Esophagus squamous epithelium (tissue), 5 donors: ENCODE measurements at regions not wholly inside any gene's neighbourhood (a gene's known extent, or its start where the extent isn't known, plus 50 kb on each side); places are given as distances from the start of the nearest gene placed in this dataset.

ENCODE experiments used
- DNase-seq: peaks from one replicate; lab custom pipeline; 2025; lab: John Stamatoyannopoulos, UW
- H3K27ac ChIP-seq, 4 donors: fragments of 200-600 bp; sonication (generic); one replicate each; pipeline ENCODE4 v1.5.1; 2016 to 2019; ENCODE audit warnings: mild to moderate bottlenecking in 1 of 4
- H3K27me3 ChIP-seq, 4 donors: fragments of 200-600 bp; sonication (generic); 1 replicate in 3 of 4; 2 replicates in 1 of 4; pipeline versions ENCODE4 v1.5.1 to v1.6.0; 2017 to 2021; ENCODE audit warnings: antibody characterized with exemption in 1 of 4
- H3K36me3 ChIP-seq, 3 donors: fragments of 200-600 bp; sonication (generic); one replicate each; pipeline ENCODE4 v1.5.1; 2016 to 2019
- H3K4me1 ChIP-seq, 3 donors: fragments of 200-600 bp; sonication (generic); one replicate each; pipeline ENCODE4 v1.5.1; 2017 to 2019
- H3K4me3 ChIP-seq, 4 donors: fragments of 200-600 bp; sonication (generic); 1 replicate in 3 of 4; 2 replicates in 1 of 4; pipeline ENCODE4 v1.5.1; 2016 to 2019; ENCODE audit warnings: mild to moderate bottlenecking in 2 of 4, moderate library complexity in 1 of 4
- H3K9me3 ChIP-seq, 3 donors: fragments of 200-600 bp; sonication (generic); one replicate each; pipeline ENCODE4 v1.5.1; 2016 to 2019
- CTCF ChIP-seq, 6 experiments: fragments of 450-650 bp in 4 of 6; fragments of 200-600 bp in 2 of 6; sonication (generic) in 2 of 6; IDR thresholded peaks; one replicate each; pipeline ENCODE4 v1.5.1; 2016 to 2019; ENCODE audit warnings: antibody characterized with exemption in 6 of 6, mild to moderate bottlenecking in 4 of 6, moderate library complexity in 4 of 6
- POLR2A ChIP-seq, 4 donors: fragments of 450-650 bp; IDR thresholded peaks; one replicate each; pipeline ENCODE4 v1.6.1; 2017; ENCODE audit warnings: antibody characterized with exemption in 4 of 4, mild to moderate bottlenecking in 4 of 4, moderate library complexity in 3 of 4
- WGBS, 2 donors: methylation state at CpG; one replicate each; pipeline ENCODE4 v1.1.5; 2018; 5-methylcytosine and 5-hydroxymethylcytosine counted together
- intact Hi-C: fragments of 100-400 bp; cut with DNase I; formaldehyde crosslinking; loops from one replicate; pipeline ENCODE4 v1.15.0; 2022
- donor health status: DM: yes; HTN: yes; CAD: no.

- intact Hi-C loops, result no loop called here
- no peak overlapping the region for H3K27ac ChIP-seq
- 78 to 87% methylated on average over 7 of the region's 7 CpGs for WGBS, 2 donors
Measured at GRCh38 chr10:21181451-21181850, 284.3 kb upstream of the NEBL start.

GRCh38 chr10:21180604-21181003 is 283.5 kb upstream of the NEBL start:
- intact Hi-C loops, result no loop called here
- no peak overlapping the region for H3K27ac ChIP-seq
- no peak for TF ChIP-seq POLR2A (IDR thresholded peaks at IDR 0.05)
- TF ChIP-seq CTCF (IDR thresholded peaks at IDR 0.05), result no peak
- H3K36me3 ChIP-seq, result no peaks in the 10 kb centered on the region
- H3K4me3 ChIP-seq, result no peak overlapping the region
- peaks cover 0 to 10% (median 8%) of the 10 kb centered on the region in 3 donors for H3K9me3 ChIP-seq
- no peak for DNase-seq
- H3K27me3 ChIP-seq, result no peaks in the 10 kb centered on the region
- peaks cover 0 to 33% (median 4%) of the 10 kb centered on the region in 3 donors for H3K4me1 ChIP-seq

More at GRCh38 chr10:21181451-21181850, 284.3 kb upstream of the NEBL start:
- H3K4me3 ChIP-seq, result no peak overlapping the region
- peaks cover 0 to 25% (median 4%) of the 10 kb centered on the region in 3 donors for H3K4me1 ChIP-seq
- H3K9me3 ChIP-seq, result peaks cover 0 to 10% (median 8%) of the 10 kb centered on the region in 3 donors
- no peaks in the 10 kb centered on the region for H3K27me3 ChIP-seq
- DNase-seq, result no peak
- H3K36me3 ChIP-seq, result no peaks in the 10 kb centered on the region
- TF ChIP-seq POLR2A (IDR thresholded peaks at IDR 0.05) (no peak), CTCF (IDR thresholded peaks at IDR 0.05) (no peak)

GRCh38 chr10:21176934-21177480 is 279.9 kb upstream of the NEBL start:
- DNase-seq, result no peak
- peak overlapping the region in 1 of 4 donors; percentile 94 for H3K27ac ChIP-seq
- peaks cover 0 to 28% (median 0%) of the 10 kb centered on the region in 4 donors for H3K27me3 ChIP-seq
- H3K36me3 ChIP-seq, result no peaks in the 10 kb centered on the region
- WGBS, 2 donors, result 54 to 60% methylated on average over 6 of the region's 6 CpGs
- H3K4me1 ChIP-seq, result peaks cover 5 to 57% (median 7%) of the 10 kb centered on the region in 3 donors
- TF ChIP-seq CTCF (IDR thresholded peaks at IDR 0.05) (no peak), POLR2A (IDR thresholded peaks at IDR 0.05) (no peak)
- intact Hi-C loops, result no loop called here
- H3K4me3 ChIP-seq, result no peak overlapping the region
- H3K9me3 ChIP-seq, result peaks cover 0 to 10% (median 8%) of the 10 kb centered on the region in 3 donors

GRCh38 chr10:21175797-21176196 is 278.7 kb upstream of the NEBL start:
- DNase-seq, result no peak
- intact Hi-C loops, result no loop called here
- TF ChIP-seq CTCF (IDR thresholded peaks at IDR 0.05), result no peak
- 82 to 83% methylated on average over 4 of the region's 4 CpGs for WGBS, 2 donors
- Histone ChIP-seq H3K36me3 (peaks cover 0 to 2% (median 0%) of the 10 kb centered on the region in 3 donors), H3K4me1 (peaks cover 5 to 59% (median 7%) of the 10 kb centered on the region in 3 donors), H3K9me3 (peaks cover 0 to 10% (median 8%) of the 10 kb centered on the region in 3 donors), H3K4me3 (no peak overlapping the region), H3K27me3 (peaks cover 0 to 31% (median 0%) of the 10 kb centered on the region in 4 donors), H3K27ac (peak overlapping the region; percentile 87 to 94 (median 91))

GRCh38 chr10:21174715-21175495 is 277.8 kb upstream of the NEBL start:
- Histone ChIP-seq H3K36me3 (peaks cover 0 to 9% (median 0%) of the 10 kb centered on the region in 3 donors), H3K27me3 (peaks cover 0 to 31% (median 0%) of the 10 kb centered on the region in 4 donors), H3K9me3 (peaks cover 0 to 10% (median 5%) of the 10 kb centered on the region in 3 donors), H3K4me3 (peak overlapping the region; percentile 46 to 77 (median 66)), H3K4me1 (peaks cover 5 to 59% (median 7%) of the 10 kb centered on the region in 3 donors), H3K27ac (peak overlapping the region; percentile 87 to 94 (median 91))
- no peak for TF ChIP-seq CTCF (IDR thresholded peaks at IDR 0.05)
- no peak for TF ChIP-seq POLR2A (IDR thresholded peaks at IDR 0.05)
- DNase-seq, result no peak
- intact Hi-C loops, result no loop called here
- WGBS, 2 donors, result 23 to 41% methylated on average over 21 to 30 of the region's 33 CpGs
